ENCODE measurements at regions not wholly inside any gene's neighbourhood (a gene's known extent, or its start where the extent isn't known, plus 50 kb on each side); places are given as distances from the start of the nearest gene placed in this dataset.

GRCh38 chr21:38725196-38726157, 80.3 kb upstream of the ETS2 start:
- DNase-seq (no peak), ATAC-seq (no peak)
- Histone ChIP-seq H3K4me1 (no peaks in the 10 kb centered on the region), H3K27me3 (no peaks in the 10 kb centered on the region), H3K27ac (no peak overlapping the region), H3K4me3 (no peak overlapping the region), H3K9me3 (no peaks in the 10 kb centered on the region), H3K36me3 (no peaks in the 10 kb centered on the region)
- in situ Hi-C loops (cut with MboI; ENCODE audit: low sequenced_read_pairs in 4 of 4) (no loop called here), intact Hi-C loops (cut with DNase I; ENCODE audit: low total_unique reads) (no loop called here)
- TF ChIP-seq POLR2A (IDR thresholded peaks at IDR 0.05), result no peak
- no peak for TF ChIP-seq CTCF (IDR thresholded peaks at IDR 0.05 in 4 of 5, conservative IDR thresholded peaks at IDR 0.05 in 1 of 5)

GRCh38 chr21:38726482-38726881, 79.2 kb upstream of the ETS2 start:
- in situ Hi-C loops (cut with MboI; ENCODE audit: low sequenced_read_pairs in 4 of 4) (no loop called here), intact Hi-C loops (cut with DNase I; ENCODE audit: low total_unique reads) (no loop called here)
- DNase-seq (no peak), ATAC-seq (no peak)
- Histone ChIP-seq H3K4me1 (no peaks in the 10 kb centered on the region), H3K36me3 (no peaks in the 10 kb centered on the region), H3K4me3 (no peak overlapping the region), H3K27ac (no peak overlapping the region), H3K9me3 (no peaks in the 10 kb centered on the region), H3K27me3 (no peaks in the 10 kb centered on the region)
- TF ChIP-seq CTCF (IDR thresholded peaks at IDR 0.05 in 4 of 5, conservative IDR thresholded peaks at IDR 0.05 in 1 of 5), result no peak
- TF ChIP-seq POLR2A (IDR thresholded peaks at IDR 0.05), result no peak

- no peaks in the 10 kb centered on the region for H3K36me3 ChIP-seq
- in situ Hi-C loops (cut with MboI; ENCODE audit: low sequenced_read_pairs in 4 of 4) (no loop called here), intact Hi-C loops (cut with DNase I; ENCODE audit: low total_unique reads) (no loop called here)
- TF ChIP-seq CTCF (IDR thresholded peaks at IDR 0.05 in 4 of 5, conservative IDR thresholded peaks at IDR 0.05 in 1 of 5), result no peak
- TF ChIP-seq POLR2A (IDR thresholded peaks at IDR 0.05), result no peak
- H3K9me3 ChIP-seq, result no peaks in the 10 kb centered on the region
- no peaks in the 10 kb centered on the region for H3K27me3 ChIP-seq
- H3K4me3 ChIP-seq, result no peak overlapping the region
- no peak for ATAC-seq
- DNase-seq, result no peak
- H3K4me1 ChIP-seq, result peaks cover 3% of the 10 kb centered on the region in 2 donors
- no peak overlapping the region for H3K27ac ChIP-seq
These were observed 76.4 kb upstream of the ETS2 start for GRCh38 chr21:38729291-38729690.

- in situ Hi-C loops (cut with MboI; ENCODE audit: low sequenced_read_pairs in 4 of 4) (loop anchor here (5.0 to 10.0 kb wide), 3 partner anchors 395 to 412 kb away; no protein-coding TSS in a partner anchor), intact Hi-C loops (cut with DNase I; ENCODE audit: low total_unique reads) (loop anchor here (5.0 kb wide), 1 partner anchor 72 kb away; no protein-coding TSS in a partner anchor)
- Histone ChIP-seq H3K4me1 (peaks cover 5 to 6% of the 10 kb centered on the region in 2 donors), H3K36me3 (no peaks in the 10 kb centered on the region), H3K9me3 (no peaks in the 10 kb centered on the region), H3K27me3 (peaks cover 0 to 2% (median 0%) of the 10 kb centered on the region in 3 donors), H3K27ac (no peak overlapping the region), H3K4me3 (no peak overlapping the region)
- no peak for TF ChIP-seq POLR2A (IDR thresholded peaks at IDR 0.05)
- TF ChIP-seq CTCF (IDR thresholded peaks at IDR 0.05 in 4 of 5, conservative IDR thresholded peaks at IDR 0.05 in 1 of 5), result no peak
- ATAC-seq (no peak), DNase-seq (no peak)
These were observed 75.9 kb upstream of the ETS2 start for GRCh38 chr21:38729754-38730379.
